A549 (cell line): ENCODE measurements at regions not wholly inside any gene's neighbourhood (a gene's known extent, or its start where the extent isn't known, plus 50 kb on each side); places are given as distances from the start of the nearest gene placed in this dataset.

Experiments used
- ATAC-seq, 2 experiments: fragments of 200-7000 bp in 1 of 2; fragments of >200 bp in 1 of 2; cut with Nextera tagmentation in 1 of 2; cut with Tn5 transposase in 1 of 2; 3 replicates each; pipeline versions ENCODE4 v1.8.0 to v1.9.1; 2018 to 2020; ENCODE audit warnings: mild to moderate bottlenecking in 1 of 2, moderate library complexity in 1 of 2
- CTCF ChIA-PET: fragments of 300-600 bp; sonication (Branson Sonifier 250); formaldehyde crosslinking; extraction: SDS; loops from one replicate; lab custom pipeline; 2021; ENCODE audit warnings: antibody characterized with exemption, inconsistent platforms; lab: Yijun Ruan, JAX
- POLR2A ChIA-PET: fragments of 350-600 bp; formaldehyde crosslinking; extraction: SDS; loops from one replicate; lab custom pipeline; 2021; ENCODE audit warnings: antibody characterized with exemption, inconsistent platforms; lab: Yijun Ruan, JAX
- DNase-seq, 2 experiments: peaks; one replicate each; pipeline versions ENCODE4 v3.0.0 to v3.0.0-alpha.2; 2011 to 2016; ENCODE audit warnings: low read depth in 1 of 2, low spot score in 1 of 2
- FAIRE-seq: peaks from 2 replicates; lab custom pipeline; 2011; peaks lifted over from hg19 to GRCh38; lab: Jason Lieb, UNC
- H3K27ac ChIP-seq, 2 experiments: fragments of >200 bp; sonication (Bioruptor Twin); formaldehyde crosslinking; 3 replicates each; pipeline ENCODE4 v1.5.1; 2016 to 2017
- H3K4me1 ChIP-seq: fragments of >200 bp; sonication (Bioruptor Twin); formaldehyde crosslinking; 3 replicates; pipeline ENCODE4 v1.6.1; 2016
- H3K4me2 ChIP-seq: fragments of >200 bp; sonication (Bioruptor Twin); formaldehyde crosslinking; 3 replicates; pipeline ENCODE4 v1.6.1; 2016
- H3K4me3 ChIP-seq: fragments of >200 bp; sonication (Bioruptor Twin); formaldehyde crosslinking; 3 replicates; pipeline ENCODE4 v1.5.1; 2016
- H3K9me3 ChIP-seq: fragments of >200 bp; sonication (Bioruptor Twin); formaldehyde crosslinking; 3 replicates; pipeline ENCODE4 v1.6.1; 2016
- ATOH8 ChIP-seq: fragments of 250-450 bp; sonication (Bioruptor Pico); IDR thresholded peaks from 2 replicates; pipeline ENCODE4 v1.5.0; 2020; ENCODE audit warnings: low read depth, mild to moderate bottlenecking, moderate library complexity
- CBX2 ChIP-seq: fragments of 200-600 bp; sonication (generic); IDR thresholded peaks from 2 replicates; pipeline ENCODE4 v1.6.1; 2016; ENCODE audit warnings: low read depth, mild to moderate bottlenecking, borderline replicate concordance
- EHMT2 ChIP-seq: fragments of 200-600 bp; sonication (generic); IDR thresholded peaks from 2 replicates; pipeline ENCODE4 v1.6.1; 2016; ENCODE audit warnings: antibody characterized with exemption, low read depth, mild to moderate bottlenecking, moderate library complexity
- ESRRA ChIP-seq: fragments of 150-350 bp; IDR thresholded peaks from 2 replicates; pipeline ENCODE4 v1.6.1; 2014; ENCODE audit warnings: mild to moderate bottlenecking, low read length, borderline replicate concordance
- HDAC2 ChIP-seq: fragments of 200-600 bp; sonication (generic); IDR thresholded peaks from 2 replicates; pipeline ENCODE4 v1.6.1; 2016
- HMGXB4 ChIP-seq: fragments of 250-450 bp; sonication (Bioruptor Pico); IDR thresholded peaks from 2 replicates; pipeline ENCODE4 v1.5.0; 2021; ENCODE audit warnings: mild to moderate bottlenecking, moderate library complexity, borderline replicate concordance
- HOXA7 ChIP-seq: fragments of 250-450 bp; sonication (Bioruptor Pico); IDR thresholded peaks from 2 replicates; pipeline ENCODE4 v1.5.0; 2020; ENCODE audit warnings: mild to moderate bottlenecking, moderate library complexity
- MAFK ChIP-seq: fragments of 450-650 bp; IDR thresholded peaks from 2 replicates; pipeline ENCODE4 v1.6.1; 2014; ENCODE audit not compliant: partially characterized antibody
- NFE2L2 ChIP-seq: fragments of 150-350 bp; conservative IDR thresholded peaks from 2 replicates; pipeline ENCODE4 v1.6.1; 2014; ENCODE audit warnings: low read length
- RAD21 ChIP-seq, 2 experiments: fragments of >200 bp in 1 of 2; sonication (Bioruptor Twin) in 1 of 2; formaldehyde crosslinking in 1 of 2; IDR thresholded peaks in 1 of 2; conservative IDR thresholded peaks in 1 of 2; 2 replicates in 1 of 2; 3 replicates in 1 of 2; pipeline ENCODE4 v1.6.1; 2012 to 2018; ENCODE audit warnings: inconsistent platforms in 1 of 2
- SMC3 ChIP-seq: fragments of >200 bp; sonication (Bioruptor Twin); formaldehyde crosslinking; IDR thresholded peaks from 3 replicates; pipeline ENCODE4 v1.6.1; 2018; ENCODE audit warnings: inconsistent platforms
- SREBF2 ChIP-seq: fragments of 450-650 bp; IDR thresholded peaks from 2 replicates; pipeline ENCODE4 v1.6.1; 2014; ENCODE audit warnings: mild to moderate bottlenecking, moderate library complexity
- WGBS: methylation state at CpG from one replicate; pipeline ENCODE4 v1.1.6; 2017; ENCODE audit errors: missing lambda C conversion rate; 5-methylcytosine and 5-hydroxymethylcytosine counted together
- TF ChIP-seq, protein P1 (sequence below): fragments of 450-650 bp; IDR thresholded peaks from 2 replicates; pipeline ENCODE4 v1.6.1; 2014; ENCODE audit warnings: antibody characterized with exemption
- TF ChIP-seq, protein P2 (sequence below): fragments of >200 bp; sonication (Bioruptor Twin); formaldehyde crosslinking; IDR thresholded peaks from 3 replicates; pipeline ENCODE4 v1.5.1; 2016

DNA sequence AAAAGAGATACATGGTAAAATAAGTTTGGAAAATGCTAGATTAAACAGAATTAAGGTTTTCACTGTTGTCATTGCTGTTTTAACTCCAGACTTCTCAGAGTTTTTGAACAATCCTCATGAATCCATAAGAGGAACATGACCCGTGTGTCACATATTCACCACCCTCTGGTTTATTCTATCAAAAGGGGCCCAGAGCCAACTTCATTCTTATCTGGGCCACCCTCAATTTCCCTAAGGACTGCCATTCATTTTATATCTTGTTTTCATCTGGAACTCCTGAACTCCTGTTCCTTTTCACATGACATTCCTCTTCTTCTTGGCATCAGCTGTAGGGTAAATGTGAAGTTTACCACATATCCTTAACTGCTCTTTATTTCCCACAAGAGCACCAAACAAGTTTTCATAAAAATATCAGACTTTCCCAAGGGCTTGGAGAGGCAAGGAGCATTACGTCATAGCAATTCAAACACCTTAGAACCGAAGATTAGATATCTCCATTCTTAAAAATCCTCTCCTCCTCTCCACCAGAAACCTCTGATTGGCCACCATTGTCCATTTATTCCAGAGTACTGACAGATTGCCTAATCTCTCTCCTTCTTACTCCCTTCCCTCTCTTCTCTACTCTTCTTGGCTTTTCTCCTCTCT lies 225.2 kb downstream of the SEC23A start:
- 4% methylated on average over 3 of the region's 3 CpGs for WGBS
- Histone ChIP-seq H3K4me3 (no peak overlapping the region), H3K27ac (no peak overlapping the region)
- ATAC-seq = no peak
- TF ChIP-seq SREBF2 (no peak), HOXA7 (CRISPR knock-in tag) (no peak), ATOH8 (CRISPR knock-in tag) (no peak), HDAC2 (no peak)
- TF ChIP-seq, all 56 proteins: peak for 0
- no peak for DNase-seq
- POLR2A ChIA-PET = no interaction called here
- CTCF ChIA-PET = interaction anchor here (1.3 kb wide), 1 partner anchor 10 kb away, joined by 5 read pairs; no protein-coding TSS in a partner anchor
- Histone ChIP-seq H3K4me2 (no peak overlapping the region), H3K9me3 (no peaks in the 10 kb centered on the region), H3K4me1 (no peaks in the 10 kb centered on the region)
- FAIRE-seq = no peak

GRCh38 chr14:38874721-38875120 lies 228.3 kb downstream of the SEC23A start:
- ChIA-PET POLR2A (no interaction called here), CTCF (interaction anchor here (1.1 to 1.5 kb wide), 2 partner anchors 15 to 141 kb away, joined by 3 to 4 read pairs; no protein-coding TSS in a partner anchor)
- WGBS = 46% methylated on average over 2 of the region's 2 CpGs
- no peak for TF ChIP-seq EHMT2
- no peak for TF ChIP-seq RAD21 (conservative IDR thresholded peaks at IDR 0.05 in 1 of 2, IDR thresholded peaks at IDR 0.05 in 1 of 2)
- TF ChIP-seq CBX2 = no peak
- no peak for TF ChIP-seq HMGXB4 (CRISPR knock-in tag)
- no peak for TF ChIP-seq ESRRA
- TF ChIP-seq SMC3 = no peak
- TF ChIP-seq, protein P1, sequence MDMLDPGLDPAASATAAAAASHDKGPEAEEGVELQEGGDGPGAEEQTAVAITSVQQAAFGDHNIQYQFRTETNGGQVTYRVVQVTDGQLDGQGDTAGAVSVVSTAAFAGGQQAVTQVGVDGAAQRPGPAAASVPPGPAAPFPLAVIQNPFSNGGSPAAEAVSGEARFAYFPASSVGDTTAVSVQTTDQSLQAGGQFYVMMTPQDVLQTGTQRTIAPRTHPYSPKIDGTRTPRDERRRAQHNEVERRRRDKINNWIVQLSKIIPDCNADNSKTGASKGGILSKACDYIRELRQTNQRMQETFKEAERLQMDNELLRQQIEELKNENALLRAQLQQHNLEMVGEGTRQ = no peak
- TF ChIP-seq NFE2L2 = no peak
- TF ChIP-seq, protein P2, sequence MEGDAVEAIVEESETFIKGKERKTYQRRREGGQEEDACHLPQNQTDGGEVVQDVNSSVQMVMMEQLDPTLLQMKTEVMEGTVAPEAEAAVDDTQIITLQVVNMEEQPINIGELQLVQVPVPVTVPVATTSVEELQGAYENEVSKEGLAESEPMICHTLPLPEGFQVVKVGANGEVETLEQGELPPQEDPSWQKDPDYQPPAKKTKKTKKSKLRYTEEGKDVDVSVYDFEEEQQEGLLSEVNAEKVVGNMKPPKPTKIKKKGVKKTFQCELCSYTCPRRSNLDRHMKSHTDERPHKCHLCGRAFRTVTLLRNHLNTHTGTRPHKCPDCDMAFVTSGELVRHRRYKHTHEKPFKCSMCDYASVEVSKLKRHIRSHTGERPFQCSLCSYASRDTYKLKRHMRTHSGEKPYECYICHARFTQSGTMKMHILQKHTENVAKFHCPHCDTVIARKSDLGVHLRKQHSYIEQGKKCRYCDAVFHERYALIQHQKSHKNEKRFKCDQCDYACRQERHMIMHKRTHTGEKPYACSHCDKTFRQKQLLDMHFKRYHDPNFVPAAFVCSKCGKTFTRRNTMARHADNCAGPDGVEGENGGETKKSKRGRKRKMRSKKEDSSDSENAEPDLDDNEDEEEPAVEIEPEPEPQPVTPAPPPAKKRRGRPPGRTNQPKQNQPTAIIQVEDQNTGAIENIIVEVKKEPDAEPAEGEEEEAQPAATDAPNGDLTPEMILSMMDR = no peak
- no peaks in the 10 kb centered on the region for H3K4me1 ChIP-seq
- no peak for FAIRE-seq
- no peaks in the 10 kb centered on the region for H3K9me3 ChIP-seq
- H3K4me2 ChIP-seq = no peak overlapping the region
- no peak overlapping the region for H3K27ac ChIP-seq
- no peak overlapping the region for H3K4me3 ChIP-seq
- DNase-seq = no peak
- no peak for ATAC-seq

GRCh38 chr14:38873941-38874612 lies 229.0 kb downstream of the SEC23A start:
- no peak overlapping the region for H3K27ac ChIP-seq
- ChIA-PET POLR2A (no interaction called here), CTCF (interaction anchor here (1.0 to 1.1 kb wide), 2 partner anchors 11 to 971 kb away, joined by 3 read pairs; no protein-coding TSS in a partner anchor)
- H3K4me3 ChIP-seq = no peak overlapping the region
- ATAC-seq (no peak), DNase-seq (no peak), FAIRE-seq (no peak)
- H3K4me1 ChIP-seq = no peaks in the 10 kb centered on the region
- no peaks in the 10 kb centered on the region for H3K9me3 ChIP-seq
- TF ChIP-seq MAFK = peak; percentile 70
- TF ChIP-seq HDAC2 = no peak
- H3K4me2 ChIP-seq = no peak overlapping the region
- WGBS = 18% methylated on average over 3 of the region's 3 CpGs
